Cardiac muscle cell (in vitro differentiated cells and primary cell): ENCODE measurements at regions not wholly inside any gene's neighbourhood (a gene's known extent, or its start where the extent isn't known, plus 50 kb on each side); places are given as distances from the start of the nearest gene placed in this dataset.

Experiments
- DNase-seq, 2 donors: peaks; one replicate each; pipeline versions ENCODE4 v3.0.0 to v3.0.0-alpha.2; 2010 to 2017; ENCODE audit warnings: low read depth in 1 of 2, low spot score in 1 of 2
- H3K27ac ChIP-seq: fragments of 200-600 bp; sonication (generic); 2 replicates; pipeline ENCODE4 v1.5.1; 2016
- H3K27me3 ChIP-seq: fragments of 200-600 bp; sonication (generic); 2 replicates; pipeline ENCODE4 v1.6.0; 2016; ENCODE audit warnings: control low read depth
- H3K36me3 ChIP-seq: fragments of 200-600 bp; sonication (generic); 2 replicates; pipeline ENCODE4 v1.5.1; 2016; ENCODE audit warnings: control low read depth
- H3K4me1 ChIP-seq: fragments of 200-600 bp; sonication (generic); 2 replicates; pipeline ENCODE4 v1.8.1; 2017; ENCODE audit warnings: low read depth, mild to moderate bottlenecking, mixed run types
- H3K4me3 ChIP-seq: fragments of 200-600 bp; sonication (generic); 2 replicates; pipeline ENCODE4 v1.5.1; 2016; ENCODE audit warnings: mild to moderate bottlenecking
- H3K9me3 ChIP-seq: fragments of 200-600 bp; sonication (generic); 2 replicates; pipeline ENCODE4 v1.5.1; 2017; ENCODE audit warnings: low read depth, mild to moderate bottlenecking, control low read depth
- CTCF ChIP-seq: IDR thresholded peaks from 2 replicates; pipeline ENCODE4 v1.5.1; 2012; ENCODE audit warnings: low read depth, mild to moderate bottlenecking, low read length

- no peak for DNase-seq
- H3K9me3 ChIP-seq, result no peaks in the 10 kb centered on the region
- H3K27ac ChIP-seq, result no peak overlapping the region
- no peaks in the 10 kb centered on the region for H3K4me1 ChIP-seq
- no peaks in the 10 kb centered on the region for H3K36me3 ChIP-seq
- no peak for TF ChIP-seq CTCF
- no peak overlapping the region for H3K4me3 ChIP-seq
- no peaks in the 10 kb centered on the region for H3K27me3 ChIP-seq
These were observed 397.5 kb downstream of the HTR1A start for GRCh38 chr5:63564789-63565188.

GRCh38 chr5:63563008-63563917 lies 399.0 kb downstream of the HTR1A start:
- no peaks in the 10 kb centered on the region for H3K27me3 ChIP-seq
- no peaks in the 10 kb centered on the region for H3K36me3 ChIP-seq
- no peak overlapping the region for H3K27ac ChIP-seq
- no peak overlapping the region for H3K4me3 ChIP-seq
- DNase-seq, result no peak
- no peak for TF ChIP-seq CTCF
- H3K9me3 ChIP-seq, result no peaks in the 10 kb centered on the region
- no peaks in the 10 kb centered on the region for H3K4me1 ChIP-seq

- Histone ChIP-seq H3K4me3 (no peak overlapping the region), H3K4me1 (no peaks in the 10 kb centered on the region), H3K27me3 (no peaks in the 10 kb centered on the region), H3K36me3 (no peaks in the 10 kb centered on the region), H3K27ac (no peak overlapping the region), H3K9me3 (no peaks in the 10 kb centered on the region)
- DNase-seq, result no peak
- no peak for TF ChIP-seq CTCF
These were observed 406.4 kb downstream of the HTR1A start for GRCh38 chr5:63555874-63556273.

GRCh38 chr5:63554191-63554590 lies 408.1 kb downstream of the HTR1A start:
- no peak overlapping the region for H3K27ac ChIP-seq
- no peak for TF ChIP-seq CTCF
- H3K4me1 ChIP-seq, result no peaks in the 10 kb centered on the region
- no peaks in the 10 kb centered on the region for H3K9me3 ChIP-seq
- no peaks in the 10 kb centered on the region for H3K36me3 ChIP-seq
- no peak overlapping the region for H3K4me3 ChIP-seq
- H3K27me3 ChIP-seq, result no peaks in the 10 kb centered on the region
- peak in 1 of 2 donors; percentile 30 for DNase-seq

- Histone ChIP-seq H3K9me3 (no peaks in the 10 kb centered on the region), H3K27ac (no peak overlapping the region), H3K4me3 (no peak overlapping the region), H3K36me3 (no peaks in the 10 kb centered on the region), H3K4me1 (no peaks in the 10 kb centered on the region), H3K27me3 (no peaks in the 10 kb centered on the region)
- no peak for TF ChIP-seq CTCF
- no peak for DNase-seq
These were observed 409.2 kb downstream of the HTR1A start for GRCh38 chr5:63553073-63553472.
